IMR-90 (cell line): ENCODE measurements at regions not wholly inside any gene's neighbourhood (a gene's known extent, or its start where the extent isn't known, plus 50 kb on each side); places are given as distances from the start of the nearest gene placed in this dataset.

Experiments used
- ATAC-seq: fragments of 200-7000 bp; cut with Tn5 transposase; 2 replicates; pipeline ENCODE4 v1.9.1; 2020; ENCODE audit warnings: low read depth, mild to moderate bottlenecking, moderate library complexity
- BruUV-seq: library from RNA; stranded (reverse); fragments of 400-500 nt; replicated peaks from 2 replicates; lab custom pipeline; 2021; lab: Mats Ljungman, UMichigan
- CTCF ChIA-PET: fragments of 300-600 bp; formaldehyde crosslinking; extraction: SDS; loops from one replicate; lab custom pipeline; 2021; ENCODE audit warnings: antibody characterized with exemption; lab: Yijun Ruan, JAX
- POLR2A ChIA-PET: fragments of 300-600 bp; sonication (Branson Sonifier 250); formaldehyde crosslinking; loops from one replicate; lab custom pipeline; 2022; ENCODE audit warnings: antibody characterized with exemption; ENCODE audit not compliant: unreplicated experiment; lab: Charles Lee
- DNase-seq: peaks from one replicate; pipeline ENCODE4 v3.0.0; 2013
- H2AFZ ChIP-seq: replicated peaks from 2 replicates; pipeline ENCODE3; 2013; ENCODE audit warnings: low read length, mild to moderate bottlenecking; ENCODE audit not compliant: poor library complexity
- H2AK5ac ChIP-seq: 2 replicates; pipeline ENCODE4 v1.6.1; 2013; ENCODE audit warnings: low read depth, low read length, inconsistent platforms
- H2AK9ac ChIP-seq: replicated peaks from 2 replicates; pipeline ENCODE3; 2013; ENCODE audit warnings: mild to moderate bottlenecking, low read depth, low read length, moderate library complexity; ENCODE audit not compliant: poor library complexity
- H2BK120ac ChIP-seq: 2 replicates; pipeline ENCODE4 v1.6.1; 2013; ENCODE audit warnings: low read depth, low read length, inconsistent platforms
- H2BK15ac ChIP-seq: 3 replicates; pipeline ENCODE4 v1.6.1; 2013; ENCODE audit warnings: low read depth, low read length, inconsistent platforms
- H2BK20ac ChIP-seq: 2 replicates; pipeline ENCODE4 v1.6.1; 2013; ENCODE audit warnings: low read depth, mild to moderate bottlenecking, inconsistent platforms, low read length, moderate library complexity
- H2BK5ac ChIP-seq: 2 replicates; pipeline ENCODE4 v1.6.1; 2013; ENCODE audit warnings: mild to moderate bottlenecking, low read depth, low read length, inconsistent platforms; ENCODE audit not compliant: poor library complexity, severe bottlenecking
- H3K14ac ChIP-seq: replicated peaks from 2 replicates; pipeline ENCODE4 v1.6.1; 2013; ENCODE audit warnings: low read depth, low read length, inconsistent platforms
- H3K18ac ChIP-seq: 2 replicates; pipeline ENCODE4 v1.6.1; 2013; ENCODE audit warnings: low read depth, low read length, control low read depth
- H3K23ac ChIP-seq: 2 replicates; pipeline ENCODE4 v1.6.1; 2013; ENCODE audit warnings: low read depth, low read length, inconsistent platforms
- H3K27ac ChIP-seq: 2 replicates; pipeline ENCODE4 v1.5.1; 2013; ENCODE audit warnings: mild to moderate bottlenecking, control low read depth, low read length; ENCODE audit not compliant: insufficient read depth
- H3K27me3 ChIP-seq: 2 replicates; pipeline ENCODE4 v1.6.1; 2013; ENCODE audit warnings: low read length; ENCODE audit not compliant: control insufficient read depth, insufficient read depth
- H3K36me3 ChIP-seq: 2 replicates; pipeline ENCODE4 v1.6.1; 2013; ENCODE audit warnings: low read length, mixed read lengths; ENCODE audit not compliant: control insufficient read depth, insufficient read depth
- H3K4ac ChIP-seq: 2 replicates; pipeline ENCODE4 v1.6.1; 2013; ENCODE audit warnings: low read depth, low read length, inconsistent platforms
- H3K4me1 ChIP-seq: 2 replicates; pipeline ENCODE4 v1.6.1; 2013; ENCODE audit warnings: low read length, mixed read lengths; ENCODE audit not compliant: control insufficient read depth, insufficient read depth
- H3K4me2 ChIP-seq: 2 replicates; pipeline ENCODE4 v1.6.1; 2013; ENCODE audit warnings: low read depth, mild to moderate bottlenecking, control low read depth, low read length, moderate library complexity
- H3K4me3 ChIP-seq: 2 replicates; pipeline ENCODE4 v1.5.1; 2013; ENCODE audit warnings: low read depth, mild to moderate bottlenecking, control low read depth, low read length, moderate library complexity; ENCODE audit not compliant: insufficient read depth
- H3K56ac ChIP-seq: 2 replicates; pipeline ENCODE4 v1.6.1; 2013; ENCODE audit warnings: low read length, inconsistent platforms; ENCODE audit not compliant: insufficient read depth; ENCODE audit errors: extremely low read depth
- H3K79me1 ChIP-seq, 2 experiments: 2 replicates each; pipeline ENCODE4 v1.6.1; 2013; ENCODE audit warnings: low read length in 2 of 2, inconsistent platforms in 1 of 2, low read depth in 1 of 2
- H3K9ac ChIP-seq: 2 replicates; pipeline ENCODE4 v1.6.1; 2013; ENCODE audit warnings: low read depth, low read length, control low read depth
- H3K9me1 ChIP-seq: 2 replicates; pipeline ENCODE4 v1.6.1; 2013; ENCODE audit warnings: low read length, inconsistent platforms; ENCODE audit not compliant: insufficient read depth
- H3K9me3 ChIP-seq: 2 replicates; pipeline ENCODE4 v1.6.1; 2013; ENCODE audit warnings: low read length; ENCODE audit not compliant: control insufficient read depth, insufficient read depth
- H4K20me1 ChIP-seq: 2 replicates; pipeline ENCODE4 v1.6.1; 2013; ENCODE audit warnings: low read length, inconsistent platforms; ENCODE audit not compliant: insufficient read depth
- H4K5ac ChIP-seq: 2 replicates; pipeline ENCODE4 v1.6.1; 2013; ENCODE audit warnings: mild to moderate bottlenecking, low read depth, low read length, control low read depth
- H4K8ac ChIP-seq, 2 experiments: 2 replicates each; pipeline ENCODE4 v1.6.1; 2013; ENCODE audit warnings: low read depth in 2 of 2, low read length in 2 of 2, control low read depth in 1 of 2, inconsistent platforms in 1 of 2
- H4K91ac ChIP-seq: 2 replicates; pipeline ENCODE4 v1.6.1; 2013; ENCODE audit warnings: low read depth, low read length, inconsistent platforms; ENCODE audit not compliant: insufficient read depth
- BHLHE40 ChIP-seq: fragments of 150-350 bp; IDR thresholded peaks from 2 replicates; pipeline ENCODE4 v1.6.1; 2016; ENCODE audit warnings: mild to moderate bottlenecking, low read depth, low read length
- CEBPB ChIP-seq: IDR thresholded peaks from 2 replicates; pipeline ENCODE4 v1.6.1; 2012; ENCODE audit warnings: low read depth, low read length, improper control_type of control experiment
- CHD1 ChIP-seq: IDR thresholded peaks from 2 replicates; pipeline ENCODE4 v1.6.1; 2012; ENCODE audit warnings: low read depth, low read length, improper control_type of control experiment
- CTCF ChIP-seq: conservative IDR thresholded peaks from 2 replicates; pipeline ENCODE4 v1.5.1; 2012; ENCODE audit warnings: mild to moderate bottlenecking, low read depth, low read length, improper control_type of control experiment
- ELK1 ChIP-seq: fragments of 150-350 bp; IDR thresholded peaks from 2 replicates; pipeline ENCODE4 v1.6.1; 2016; ENCODE audit warnings: low read depth, mild to moderate bottlenecking, low read length, moderate library complexity, borderline replicate concordance
- FOS ChIP-seq: fragments of 150-350 bp; IDR thresholded peaks from 2 replicates; pipeline ENCODE4 v1.6.1; 2016; ENCODE audit warnings: low read depth, low read length
- MAFK ChIP-seq: IDR thresholded peaks from 2 replicates; pipeline ENCODE4 v1.6.1; 2012; ENCODE audit warnings: low read depth, low read length, improper control_type of control experiment
- MAZ ChIP-seq: IDR thresholded peaks from 2 replicates; pipeline ENCODE4 v1.6.1; 2012; ENCODE audit warnings: low read depth, mild to moderate bottlenecking, low read length, improper control_type of control experiment, moderate library complexity, borderline replicate concordance
- MXI1 ChIP-seq: IDR thresholded peaks from 2 replicates; pipeline ENCODE4 v1.6.1; 2012; ENCODE audit warnings: low read depth, mild to moderate bottlenecking, low read length, moderate library complexity, borderline replicate concordance
- NFE2L2 ChIP-seq: fragments of 150-350 bp; IDR thresholded peaks from 2 replicates; pipeline ENCODE4 v1.6.1; 2016; ENCODE audit warnings: low read depth, mild to moderate bottlenecking, low read length
- POLR2A ChIP-seq: IDR thresholded peaks from 2 replicates; pipeline ENCODE4 v1.6.1; 2012; ENCODE audit warnings: mild to moderate bottlenecking, low read depth, low read length
- RAD21 ChIP-seq: IDR thresholded peaks from 2 replicates; pipeline ENCODE4 v1.6.1; 2012; ENCODE audit warnings: low read length, improper control_type of control experiment
- RCOR1 ChIP-seq: IDR thresholded peaks from 2 replicates; pipeline ENCODE4 v1.6.1; 2012; ENCODE audit warnings: mild to moderate bottlenecking, low read length, improper control_type of control experiment; ENCODE audit not compliant: insufficient replicate concordance
- RFX5 ChIP-seq: IDR thresholded peaks from 2 replicates; pipeline ENCODE4 v1.8.0; 2012; ENCODE audit warnings: low read depth, mild to moderate bottlenecking, low read length, moderate library complexity
- SMC3 ChIP-seq: fragments of 150-350 bp; IDR thresholded peaks from 2 replicates; pipeline ENCODE4 v1.6.1; 2016; ENCODE audit warnings: low read depth, mild to moderate bottlenecking, antibody characterized with exemption, low read length, moderate library complexity
- USF2 ChIP-seq: fragments of 150-350 bp; IDR thresholded peaks from 2 replicates; pipeline ENCODE4 v1.6.1; 2017; ENCODE audit warnings: mild to moderate bottlenecking, antibody characterized with exemption, low read length, low read depth
- WGBS, 2 experiments: methylation state at CpG; one replicate each; pipeline versions ENCODE4 v1.1.5 to v1.1.7; 2013; ENCODE audit warnings: missing lambda C conversion rate in 2 of 2; ENCODE audit not compliant: insufficient read length in 1 of 2; ENCODE audit errors: extremely low coverage in 2 of 2; 5-methylcytosine and 5-hydroxymethylcytosine counted together
- dilution Hi-C: fragments of 300-500 bp; cut with HindIII; formaldehyde crosslinking; loops from one replicate; pipeline ENCODE4 v1.14.3; 2018; ENCODE audit warnings: low sequenced_read_pairs; ENCODE audit not compliant: unreplicated experiment
- in situ Hi-C: fragments of 300-500 bp; cut with MboI; formaldehyde crosslinking; loops from 3 replicates; pipeline ENCODE4 v1.14.3; 2019; ENCODE audit warnings: low sequenced_read_pairs, inconsistent platforms, mixed read lengths
- intact Hi-C: fragments of 100-400 bp; cut with micrococcal nuclease; formaldehyde crosslinking; loops from 2 replicates; pipeline ENCODE4 v1.10.0; 2022

DNA sequence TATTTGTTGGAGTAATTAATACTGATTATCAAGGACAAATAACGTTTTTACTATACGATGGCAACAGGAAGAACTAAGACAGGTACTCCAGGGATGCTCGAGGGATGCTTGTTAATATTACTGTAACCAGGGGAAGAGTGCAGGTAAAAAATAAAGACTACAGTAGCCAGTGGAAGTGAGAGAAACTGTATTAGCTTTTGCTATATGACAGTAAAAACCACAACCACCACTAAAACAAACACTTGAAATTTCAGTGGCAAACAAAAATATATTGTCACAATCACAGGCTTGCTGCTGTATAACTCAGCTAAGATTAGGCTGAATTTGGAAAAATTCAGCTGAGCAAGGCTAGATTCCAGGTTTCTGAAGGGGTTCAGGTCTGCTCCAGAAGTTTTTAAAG is 812.6 kb upstream of the ADGRL4 start:
- ATAC-seq (no peak), DNase-seq (no peak)
- H3K4ac ChIP-seq: no peak overlapping the region
- no peaks in the 10 kb centered on the region for H3K36me3 ChIP-seq
- no peak overlapping the region for H3K27ac ChIP-seq
- H3K4me3 ChIP-seq: no peak overlapping the region
- H2AK9ac ChIP-seq: no peak overlapping the region
- no peak overlapping the region for H2AK5ac ChIP-seq
- H3K56ac ChIP-seq: no peak overlapping the region
- in situ Hi-C loops (no loop called here), intact Hi-C loops (no loop called here), dilution Hi-C loops (no loop called here)
- no peaks in the 10 kb centered on the region for H3K79me1 ChIP-seq
- no peak overlapping the region for H3K9ac ChIP-seq
- no peak overlapping the region for H2BK5ac ChIP-seq
- H2BK120ac ChIP-seq: no peak overlapping the region
- no peaks in the 10 kb centered on the region for H3K4me1 ChIP-seq
- no peak overlapping the region for H4K8ac ChIP-seq
- no peak overlapping the region for H2AFZ ChIP-seq
- no peaks in the 10 kb centered on the region for H3K9me1 ChIP-seq
- H3K9me3 ChIP-seq: no peaks in the 10 kb centered on the region
- no peak overlapping the region for H4K91ac ChIP-seq
- H4K20me1 ChIP-seq: no peaks in the 10 kb centered on the region
- no peaks in the 10 kb centered on the region for H3K27me3 ChIP-seq
- H4K5ac ChIP-seq: no peak overlapping the region
- no TSS peak for BruUV-seq
- no CpG with 5 or more reads among the region's 3 CpGs for WGBS, 2 experiments
- no peak overlapping the region for H2BK15ac ChIP-seq
- POLR2A ChIA-PET: no interaction called here
- H3K23ac ChIP-seq: no peak overlapping the region
- H3K14ac ChIP-seq: no peak overlapping the region
- TF ChIP-seq ELK1 (no peak), NFE2L2 (no peak), USF2 (no peak), SMC3 (no peak), RAD21 (no peak), FOS (no peak), MAZ (no peak), RCOR1 (no peak), CTCF (no peak), RFX5 (no peak), MXI1 (no peak), MAFK (no peak), BHLHE40 (no peak), CHD1 (no peak), POLR2A (no peak), CEBPB (no peak)
- H3K4me2 ChIP-seq: no peak overlapping the region
- no peak overlapping the region for H3K18ac ChIP-seq
- CTCF ChIA-PET: no interaction called here
- H2BK20ac ChIP-seq: no peak overlapping the region
